HepG2 (cell line): ENCODE measurements at regions not wholly inside any gene's neighbourhood (a gene's known extent, or its start where the extent isn't known, plus 50 kb on each side); places are given as distances from the start of the nearest gene placed in this dataset.

Experiments used
- ATAC-seq: fragments of 200-7000 bp; cut with Tn5 transposase; 3 replicates; pipeline ENCODE4 v1.9.1; 2020; ENCODE audit warnings: mild to moderate bottlenecking, moderate library complexity
- BruUV-seq: library from RNA; stranded (reverse); fragments of 400-500 nt; replicated peaks from 2 replicates; lab custom pipeline; 2021; lab: Mats Ljungman, UMichigan
- CTCF ChIA-PET: fragments of 300-600 bp; formaldehyde crosslinking; extraction: SDS; loops from one replicate; lab custom pipeline; 2021; ENCODE audit warnings: low total read pairs, inconsistent platforms, low intra/inter-chr PET ratio; lab: Yijun Ruan, JAX
- POLR2A ChIA-PET: fragments of 350-600 bp; sonication (Branson Sonifier 250); formaldehyde crosslinking; loops from one replicate; lab custom pipeline; 2020; ENCODE audit warnings: antibody characterized with exemption, inconsistent platforms; lab: Yijun Ruan, JAX
- DNase-seq: peaks from one replicate; pipeline ENCODE4 v3.0.0-alpha.2; 2015; ENCODE audit warnings: low spot score
- FAIRE-seq: peaks from 3 replicates; lab custom pipeline; 2011; peaks lifted over from hg19 to GRCh38; lab: Jason Lieb, UNC
- H2AFZ ChIP-seq: one replicate; pipeline ENCODE4 v1.6.1; 2011; ENCODE audit warnings: low read length, inconsistent platforms
- H3K27ac ChIP-seq: fragments of 300-600 bp; 3 replicates; pipeline ENCODE4 v1.8.0; 2011; ENCODE audit warnings: mixed run types, mild to moderate bottlenecking, mixed read lengths, low read length, inconsistent platforms; ENCODE audit not compliant: insufficient read depth; ENCODE audit errors: extremely low read length
- H3K27me3 ChIP-seq, 2 experiments: fragments of 200-600 bp in 1 of 2; 2 replicates in 1 of 2; 3 replicates in 1 of 2; pipeline versions ENCODE4 v1.6.0 to v1.8.0; 2011; ENCODE audit warnings: low read length in 2 of 2, mild to moderate bottlenecking in 2 of 2, moderate library complexity in 2 of 2, inconsistent platforms in 1 of 2; ENCODE audit not compliant: insufficient read depth in 2 of 2, control insufficient read depth in 1 of 2
- H3K36me3 ChIP-seq, 2 experiments: fragments of 200-600 bp in 1 of 2; replicated peaks in 1 of 2; 2 replicates in 1 of 2; 3 replicates in 1 of 2; pipeline versions ENCODE4 v1.5.1 to v1.8.0; 2011; ENCODE audit warnings: low read length in 2 of 2, inconsistent platforms in 1 of 2; ENCODE audit not compliant: insufficient read depth in 2 of 2, control insufficient read depth in 1 of 2
- H3K4me1 ChIP-seq: 2 replicates; pipeline ENCODE4 v1.5.1; 2012; ENCODE audit warnings: low read length, inconsistent platforms; ENCODE audit not compliant: insufficient read depth
- H3K4me2 ChIP-seq: 2 replicates; pipeline ENCODE4 v1.6.0; 2011; ENCODE audit warnings: low read depth, low read length, inconsistent platforms
- H3K4me3 ChIP-seq, 3 experiments: fragments of 200-600 bp in 1 of 3; sonication (generic), shearing (Covaris generic) in 1 of 3; replicated peaks in 1 of 3; 2 replicates each; pipeline ENCODE4 v1.5.1; 2011 to 2016; ENCODE audit warnings: low read length in 3 of 3, inconsistent platforms in 2 of 3, low read depth in 2 of 3, mild to moderate bottlenecking in 2 of 3, control low read depth in 1 of 3, mixed read lengths in 1 of 3; ENCODE audit not compliant: insufficient read depth in 1 of 3
- H3K79me2 ChIP-seq: one replicate; pipeline ENCODE4 v1.6.1; 2011; ENCODE audit warnings: low read length, inconsistent platforms; ENCODE audit not compliant: insufficient read depth
- H3K9ac ChIP-seq: 2 replicates; pipeline ENCODE4 v1.6.0; 2011; ENCODE audit warnings: mild to moderate bottlenecking, low read depth, low read length, inconsistent platforms; ENCODE audit not compliant: insufficient read depth
- H3K9me3 ChIP-seq: 2 replicates; pipeline ENCODE4 v1.5.1; 2012; ENCODE audit warnings: mild to moderate bottlenecking, low read length
- H4K20me1 ChIP-seq: 2 replicates; pipeline ENCODE4 v1.6.0; 2011; ENCODE audit warnings: inconsistent platforms, mild to moderate bottlenecking, low read length, moderate library complexity; ENCODE audit not compliant: insufficient read depth
- CTCF ChIP-seq: sonication (generic); formaldehyde crosslinking; IDR thresholded peaks from 2 replicates; pipeline ENCODE4 v1.5.0; 2020; ENCODE audit warnings: mild to moderate bottlenecking, missing genetic modification reagents, moderate library complexity
- ONECUT2 ChIP-seq: sonication (generic); formaldehyde crosslinking; IDR thresholded peaks from 2 replicates; pipeline ENCODE4 v1.4.0; 2020; ENCODE audit warnings: missing genetic modification reagents
- SMARCE1 ChIP-seq: fragments of 450-650 bp; IDR thresholded peaks from 2 replicates; pipeline ENCODE4 v1.6.1; 2017; ENCODE audit warnings: borderline replicate concordance
- STAG1 ChIP-seq: sonication (generic); formaldehyde crosslinking; IDR thresholded peaks from 2 replicates; pipeline ENCODE4 v1.4.0; 2020; ENCODE audit warnings: missing genetic modification reagents
- ZBTB38 ChIP-seq: sonication (generic); formaldehyde crosslinking; IDR thresholded peaks from 2 replicates; pipeline ENCODE4 v1.5.1; 2020; ENCODE audit warnings: mild to moderate bottlenecking, missing genetic modification reagents
- ZNF616 ChIP-seq: sonication (generic); formaldehyde crosslinking; IDR thresholded peaks from 2 replicates; pipeline ENCODE4 v1.5.0; 2020; ENCODE audit warnings: low read depth, mild to moderate bottlenecking, missing genetic modification reagents
- WGBS: methylation state at CpG from one replicate; pipeline ENCODE4 v1.1.6; 2017; ENCODE audit warnings: low lambda C conversion rate; 5-methylcytosine and 5-hydroxymethylcytosine counted together
- in situ Hi-C: cut with HindIII; loops from 2 replicates; pipeline ENCODE4 v1.10.0; 2017; ENCODE audit warnings: low pct_unique_long_range_greater_than_20kb; ENCODE audit not compliant: extremely low pct_ligation_motif_present
- intact Hi-C: fragments of 100-400 bp; cut with micrococcal nuclease; formaldehyde crosslinking; loops from one replicate; pipeline ENCODE4 v1.10.0; 2022; ENCODE audit not compliant: unreplicated experiment

GRCh38 chr10:44853148-44853734 is 57.9 kb upstream of the TMEM72 start:
- no TSS peak for BruUV-seq
- CTCF ChIA-PET, result no interaction called here
- intact Hi-C loops, result no loop called here

GRCh38 chr10:44853796-44854195 is 57.3 kb upstream of the TMEM72 start:
- Histone ChIP-seq H3K27me3 (peaks cover 0 to 3% of the 10 kb centered on the region in 2 experiments; a peak in 1 of 5 replicates), H3K79me2 (no peaks in the 10 kb centered on the region), H4K20me1 (no peaks in the 10 kb centered on the region; the same call in 1 of the 2 replicates), H3K36me3 (no peaks in the 10 kb centered on the region), H3K4me2 (no peak overlapping the region), H3K4me1 (no peaks in the 10 kb centered on the region), H3K4me3 (no peak overlapping the region), H3K9ac (no peak overlapping the region), H2AFZ (no peak overlapping the region), H3K9me3 (no peaks in the 10 kb centered on the region), H3K27ac (no peak overlapping the region)
- CTCF ChIA-PET, result no interaction called here
- WGBS, result 27% methylated on average over 1 of the region's 6 CpGs
- DNase-seq (no peak), ATAC-seq (no peak), FAIRE-seq (no peak)
- intact Hi-C loops (no loop called here), in situ Hi-C loops (no loop called here)
- TF ChIP-seq ZNF616 (CRISPR knock-in tag) (no peak), ZBTB38 (CRISPR knock-in tag) (no peak), ONECUT2 (CRISPR knock-in tag) (no peak)
- POLR2A ChIA-PET, result no interaction called here
- BruUV-seq, result no TSS peak

More at GRCh38 chr10:44853148-44853734, 57.9 kb upstream of the TMEM72 start:
- POLR2A ChIA-PET, result no interaction called here
- Histone ChIP-seq H2AFZ (no peak overlapping the region), H3K4me2 (no peak overlapping the region), H3K9me3 (no peaks in the 10 kb centered on the region)
- no peak; the same call in 2 of the 3 replicates for ATAC-seq
- 0% methylated on average over 1 of the region's 1 CpG for WGBS
- in situ Hi-C loops, result no loop called here
- no peak for DNase-seq
- no peak for TF ChIP-seq SMARCE1
- TF ChIP-seq STAG1 (CRISPR knock-in tag), result peak; percentile 17; the same call in 1 of the 2 replicates
- peak; percentile 25; the same call in 1 of the 2 replicates for TF ChIP-seq CTCF (CRISPR knock-in tag)
- TF ChIP-seq, all 625 proteins: peak for 2
- H3K9ac ChIP-seq, result no peak overlapping the region
- H3K4me3 ChIP-seq, result no peak overlapping the region
- no peaks in the 10 kb centered on the region for H3K36me3 ChIP-seq
- no peak overlapping the region for H3K27ac ChIP-seq
- H3K27me3 ChIP-seq, result peaks cover 0 to 3% of the 10 kb centered on the region in 2 experiments; a peak in 1 of 5 replicates
- H3K4me1 ChIP-seq, result no peaks in the 10 kb centered on the region
- H3K79me2 ChIP-seq, result no peaks in the 10 kb centered on the region
- no peaks in the 10 kb centered on the region; the same call in 1 of the 2 replicates for H4K20me1 ChIP-seq
- FAIRE-seq, result no peak
